ENCODE measurements at regions not wholly inside any gene's neighbourhood (a gene's known extent, or its start where the extent isn't known, plus 50 kb on each side); places are given as distances from the start of the nearest gene placed in this dataset.

DNA sequence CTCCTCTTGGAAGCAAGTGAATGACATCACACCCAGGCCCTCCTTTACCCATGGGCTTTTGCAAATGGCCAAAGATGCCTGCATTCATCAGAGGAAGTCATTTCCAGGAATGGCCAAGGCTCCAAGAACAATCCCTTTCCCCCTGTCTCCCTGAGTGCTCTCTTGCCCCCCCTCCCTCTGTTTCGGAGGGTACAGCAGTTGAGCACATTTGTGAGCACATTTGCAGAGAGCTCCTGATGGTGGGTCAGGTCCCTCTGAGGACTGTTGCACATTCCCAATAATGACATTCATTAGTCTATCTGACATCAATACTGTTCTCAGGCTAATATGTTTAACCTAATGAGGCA lies 113.4 kb downstream of the MATN1 start:
- H3K4me1 Mint-ChIP-seq (ENCODE audit: low read depth): no peaks in the 10 kb centered on the region
- no peak overlapping the region for H3K4me3 Mint-ChIP-seq
- H3K36me3 Mint-ChIP-seq (ENCODE audit: low read depth): no peaks in the 10 kb centered on the region
- DNase-seq (ENCODE audit: low spot score): no peak
- H3K27me3 Mint-ChIP-seq (ENCODE audit: low read depth): peaks cover 2% of the 10 kb centered on the region
- no peaks in the 10 kb centered on the region for H3K9me3 Mint-ChIP-seq
- H3K27ac Mint-ChIP-seq: no peak overlapping the region

DNA sequence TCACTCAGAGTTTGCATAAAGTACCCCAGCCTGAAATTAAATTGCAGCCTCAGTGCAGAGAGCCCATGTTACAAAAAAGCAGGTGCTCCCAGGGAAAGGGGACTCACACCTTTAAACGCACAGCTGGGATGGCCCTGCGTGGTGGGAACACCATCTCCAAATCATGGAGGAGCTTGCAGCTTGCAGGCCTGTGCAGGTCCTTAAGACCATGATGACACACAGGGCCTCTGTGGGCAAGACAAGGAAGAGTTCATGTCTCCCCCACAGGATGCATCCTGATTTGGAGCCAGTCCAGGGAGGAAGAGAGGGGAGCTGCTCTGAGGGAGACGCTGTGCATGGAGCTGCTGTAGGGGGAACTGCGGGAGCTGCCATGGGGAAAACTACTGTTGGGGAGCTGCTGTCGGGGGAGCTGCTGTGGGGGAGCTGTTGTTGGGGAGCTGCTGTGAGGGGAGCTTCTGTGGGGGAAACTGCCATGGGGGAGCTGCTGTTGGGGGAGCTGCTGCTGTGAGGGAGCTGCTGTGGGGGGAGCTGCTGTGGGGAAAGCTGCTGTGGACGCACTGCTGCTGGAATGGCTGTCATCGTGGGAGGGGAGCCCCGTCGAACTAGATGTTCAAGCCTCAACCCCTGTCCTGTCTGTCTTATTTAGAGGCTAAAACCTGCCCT lies 113.9 kb downstream of the MATN1 start:
- no peaks in the 10 kb centered on the region for H3K36me3 Mint-ChIP-seq (ENCODE audit: low read depth)
- H3K9me3 Mint-ChIP-seq: no peaks in the 10 kb centered on the region
- no peaks in the 10 kb centered on the region for H3K4me1 Mint-ChIP-seq (ENCODE audit: low read depth)
- DNase-seq (ENCODE audit: low spot score): no peak
- H3K27me3 Mint-ChIP-seq (ENCODE audit: low read depth): peaks cover 2% of the 10 kb centered on the region
- H3K4me3 Mint-ChIP-seq: no peak overlapping the region
- H3K27ac Mint-ChIP-seq: no peak overlapping the region

- DNase-seq (ENCODE audit: low spot score): no peak
- Mint-ChIP-seq H3K27me3 (ENCODE audit: low read depth) (peaks cover 2% of the 10 kb centered on the region), H3K9me3 (no peaks in the 10 kb centered on the region), H3K4me3 (no peak overlapping the region), H3K36me3 (ENCODE audit: low read depth) (no peaks in the 10 kb centered on the region), H3K4me1 (ENCODE audit: low read depth) (no peaks in the 10 kb centered on the region), H3K27ac (no peak overlapping the region)
Observed at GRCh38 chr1:30607723-30608122, 115.7 kb downstream of the MATN1 start.

DNA sequence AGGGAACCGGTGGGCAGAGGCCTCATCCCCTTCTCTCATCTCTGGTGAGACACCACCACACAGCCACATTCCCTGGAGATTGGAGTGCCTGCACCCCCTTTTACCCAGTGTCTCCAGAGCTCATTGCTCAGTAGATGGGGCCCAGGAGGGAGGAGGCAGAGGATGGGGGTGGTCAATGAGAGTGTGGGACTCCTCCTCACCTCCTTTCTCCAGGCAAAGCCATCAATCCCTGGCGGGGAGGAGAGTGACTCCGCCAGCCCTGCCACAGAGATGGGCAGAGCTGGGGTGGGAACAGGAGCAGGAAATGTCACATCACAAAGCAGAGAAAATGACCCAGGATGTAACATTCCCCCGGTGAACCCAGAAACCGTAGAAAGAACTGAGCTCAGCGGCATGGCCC lies 117.2 kb downstream of the MATN1 start:
- Mint-ChIP-seq H3K27me3 (ENCODE audit: low read depth) (peaks cover 2% of the 10 kb centered on the region), H3K27ac (no peak overlapping the region)

DNA sequence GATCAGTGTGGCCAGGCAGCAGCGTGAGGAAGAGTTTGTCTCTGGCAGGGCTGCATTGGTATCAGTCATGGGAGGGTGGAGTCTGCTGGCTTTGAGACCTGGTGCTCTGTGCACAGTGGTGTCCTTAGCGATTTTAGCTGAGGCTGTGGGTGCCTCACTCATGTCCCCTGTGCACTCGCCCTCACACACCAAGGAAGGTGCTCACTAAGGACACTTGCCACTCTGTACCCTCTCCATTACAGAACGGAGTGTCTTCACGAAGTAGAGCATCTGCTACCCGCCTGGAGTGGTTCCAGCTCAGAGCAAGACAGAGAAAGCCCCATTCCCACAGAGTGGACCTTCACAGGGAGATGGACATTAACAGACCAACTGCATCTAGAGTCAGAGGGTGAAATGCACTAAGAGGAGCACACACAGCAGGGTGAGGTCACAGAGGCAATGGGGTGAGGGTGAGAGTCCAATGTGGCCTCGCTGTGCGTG lies 117.9 kb downstream of the MATN1 start:
- Mint-ChIP-seq H3K36me3 (ENCODE audit: low read depth) (no peaks in the 10 kb centered on the region), H3K27me3 (ENCODE audit: low read depth) (peaks cover 2% of the 10 kb centered on the region), H3K4me1 (ENCODE audit: low read depth) (no peaks in the 10 kb centered on the region), H3K4me3 (no peak overlapping the region), H3K9me3 (no peaks in the 10 kb centered on the region), H3K27ac (no peak overlapping the region)
- no peak for DNase-seq (ENCODE audit: low spot score)

More for the DNA sequence above, 117.2 kb downstream of the MATN1 start:
- Mint-ChIP-seq H3K4me1 (ENCODE audit: low read depth) (no peaks in the 10 kb centered on the region), H3K4me3 (no peak overlapping the region), H3K9me3 (no peaks in the 10 kb centered on the region), H3K36me3 (ENCODE audit: low read depth) (no peaks in the 10 kb centered on the region)
- no peak for DNase-seq (ENCODE audit: low spot score)

DNA sequence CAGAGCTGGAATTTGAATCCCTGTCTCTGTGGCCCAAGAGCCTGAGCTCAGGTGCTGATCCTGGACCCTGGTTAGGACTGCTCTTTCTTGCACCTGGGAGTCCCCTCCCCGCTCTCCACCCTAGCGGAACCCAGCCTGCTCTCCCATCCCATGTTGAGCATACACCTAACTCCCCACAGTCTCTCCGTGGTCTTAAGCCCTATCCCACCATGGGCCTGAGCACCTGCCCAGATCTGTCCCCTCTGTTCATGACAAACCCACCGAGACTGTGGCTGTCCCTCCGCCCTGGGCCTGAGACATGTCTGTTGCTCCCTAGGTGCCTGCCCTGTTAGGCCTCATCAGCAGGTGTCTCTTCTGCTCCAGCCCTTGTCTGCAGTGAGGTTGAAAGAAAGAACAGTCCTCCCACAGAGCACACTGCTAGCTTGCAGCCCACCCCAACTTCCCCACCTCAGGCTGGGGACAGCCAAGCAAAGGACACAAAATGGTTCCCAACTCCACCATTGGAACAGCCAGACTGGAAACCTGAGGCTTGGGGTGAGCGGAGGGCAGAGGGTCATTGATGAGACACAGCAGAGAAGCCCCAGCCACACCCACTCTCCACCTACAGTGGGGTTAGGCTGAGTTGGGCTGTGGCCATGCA lies 118.5 kb downstream of the MATN1 start:
- Mint-ChIP-seq H3K4me3 (no peak overlapping the region), H3K27ac (no peak overlapping the region), H3K4me1 (ENCODE audit: low read depth) (no peaks in the 10 kb centered on the region), H3K9me3 (no peaks in the 10 kb centered on the region), H3K27me3 (ENCODE audit: low read depth) (peaks cover 2% of the 10 kb centered on the region), H3K36me3 (ENCODE audit: low read depth) (no peaks in the 10 kb centered on the region)
- no peak for DNase-seq (ENCODE audit: low spot score)

DNA sequence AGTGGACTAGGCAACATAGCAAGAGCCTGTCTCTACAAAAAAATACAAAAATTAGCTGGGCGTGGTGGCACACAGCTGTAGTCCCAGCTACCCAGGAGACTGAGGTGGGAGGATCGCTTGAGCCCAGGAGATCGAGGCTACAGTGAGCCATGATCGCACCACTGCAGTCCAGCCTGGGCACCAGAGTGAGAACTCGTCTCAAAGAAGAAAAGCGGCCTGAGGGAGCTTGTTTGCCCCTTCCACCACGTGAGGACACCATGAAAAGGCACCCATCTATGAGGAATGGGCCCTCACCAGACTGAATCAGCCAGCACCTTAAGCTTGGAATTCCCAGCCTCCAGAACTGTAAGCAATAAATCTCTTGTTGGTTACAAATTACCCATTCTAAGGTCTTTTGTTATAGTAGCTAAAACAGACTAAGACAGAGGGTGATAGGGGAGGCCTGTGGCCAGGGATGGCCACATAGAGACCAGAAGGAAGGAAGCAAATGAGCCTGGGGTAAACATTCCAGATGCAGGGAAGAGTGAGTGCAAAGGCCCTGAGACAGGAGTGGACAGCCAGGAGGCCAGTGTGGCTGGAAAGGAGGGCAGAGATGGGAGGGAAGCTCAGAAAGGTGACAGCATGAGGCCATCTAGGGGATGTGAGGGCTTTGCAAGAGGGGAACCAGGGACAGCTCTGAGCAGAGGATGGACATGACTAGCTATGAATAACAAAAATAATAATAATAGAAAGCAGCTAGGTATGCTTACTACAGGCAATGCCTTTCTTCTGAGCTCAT lies 120.1 kb downstream of the MATN1 start:
- H3K27ac Mint-ChIP-seq: no peak overlapping the region
- no peaks in the 10 kb centered on the region for H3K9me3 Mint-ChIP-seq
- H3K4me3 Mint-ChIP-seq: no peak overlapping the region
- no peaks in the 10 kb centered on the region for H3K27me3 Mint-ChIP-seq (ENCODE audit: low read depth)
- H3K36me3 Mint-ChIP-seq (ENCODE audit: low read depth): no peaks in the 10 kb centered on the region
- no peaks in the 10 kb centered on the region for H3K4me1 Mint-ChIP-seq (ENCODE audit: low read depth)
- no peak for DNase-seq (ENCODE audit: low spot score)

GRCh38 chr1:30601316-30602085 lies 121.9 kb downstream of the MATN1 start:
- Mint-ChIP-seq H3K36me3 (ENCODE audit: low read depth) (no peaks in the 10 kb centered on the region), H3K4me3 (no peak overlapping the region), H3K9me3 (no peaks in the 10 kb centered on the region), H3K27me3 (ENCODE audit: low read depth) (no peaks in the 10 kb centered on the region), H3K4me1 (ENCODE audit: low read depth) (no peaks in the 10 kb centered on the region), H3K27ac (no peak overlapping the region)
- DNase-seq (ENCODE audit: low spot score): no peak

DNA sequence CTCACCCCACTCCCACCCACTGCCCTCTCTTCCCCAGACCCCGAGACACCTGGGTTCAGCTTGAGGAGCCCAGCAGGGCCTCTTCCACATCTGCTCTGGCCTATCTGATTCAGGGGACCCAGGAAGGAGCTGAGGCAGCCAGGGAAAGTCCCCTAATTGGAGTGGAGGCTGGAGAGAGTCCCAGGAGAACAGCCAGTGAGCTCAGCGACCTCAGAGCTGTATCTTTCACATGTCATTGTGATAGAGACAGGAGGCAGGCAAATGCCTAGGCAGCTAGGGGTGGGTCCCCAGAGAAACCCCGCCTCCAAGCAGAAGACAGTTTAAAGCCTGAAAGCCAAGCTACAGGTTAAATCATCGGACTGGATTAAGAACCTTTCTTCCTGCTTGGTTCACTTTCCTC lies 122.7 kb downstream of the MATN1 start:
- H3K4me1 Mint-ChIP-seq (ENCODE audit: low read depth): no peaks in the 10 kb centered on the region
- H3K36me3 Mint-ChIP-seq (ENCODE audit: low read depth): no peaks in the 10 kb centered on the region
- no peaks in the 10 kb centered on the region for H3K27me3 Mint-ChIP-seq (ENCODE audit: low read depth)
- H3K27ac Mint-ChIP-seq: no peak overlapping the region
- no peak overlapping the region for H3K4me3 Mint-ChIP-seq
- DNase-seq (ENCODE audit: low spot score): no peak
- no peaks in the 10 kb centered on the region for H3K9me3 Mint-ChIP-seq

DNA sequence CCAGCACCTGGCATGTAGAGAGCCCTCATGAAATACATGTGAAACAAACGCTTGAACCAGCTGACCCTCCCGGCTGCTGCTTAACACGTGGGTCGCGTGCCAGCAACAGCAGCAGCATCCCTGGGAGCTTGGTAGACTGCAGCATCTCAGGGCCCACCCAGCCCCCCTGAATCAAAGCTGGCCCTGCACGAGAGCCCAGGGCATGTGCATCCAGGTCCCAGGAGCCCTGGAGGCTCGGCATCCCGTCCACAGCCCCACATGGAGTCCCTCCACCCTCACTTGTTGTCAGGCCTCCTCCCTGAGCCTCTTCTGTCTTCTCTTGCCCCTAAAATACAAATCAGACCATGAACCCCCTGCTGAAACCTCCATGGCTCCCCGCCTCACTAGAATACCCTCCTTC lies 123.1 kb downstream of the MATN1 start:
- DNase-seq (ENCODE audit: low spot score): no peak
- Mint-ChIP-seq H3K27ac (no peak overlapping the region), H3K9me3 (no peaks in the 10 kb centered on the region), H3K4me1 (ENCODE audit: low read depth) (no peaks in the 10 kb centered on the region), H3K4me3 (no peak overlapping the region), H3K36me3 (ENCODE audit: low read depth) (no peaks in the 10 kb centered on the region), H3K27me3 (ENCODE audit: low read depth) (no peaks in the 10 kb centered on the region)

DNA sequence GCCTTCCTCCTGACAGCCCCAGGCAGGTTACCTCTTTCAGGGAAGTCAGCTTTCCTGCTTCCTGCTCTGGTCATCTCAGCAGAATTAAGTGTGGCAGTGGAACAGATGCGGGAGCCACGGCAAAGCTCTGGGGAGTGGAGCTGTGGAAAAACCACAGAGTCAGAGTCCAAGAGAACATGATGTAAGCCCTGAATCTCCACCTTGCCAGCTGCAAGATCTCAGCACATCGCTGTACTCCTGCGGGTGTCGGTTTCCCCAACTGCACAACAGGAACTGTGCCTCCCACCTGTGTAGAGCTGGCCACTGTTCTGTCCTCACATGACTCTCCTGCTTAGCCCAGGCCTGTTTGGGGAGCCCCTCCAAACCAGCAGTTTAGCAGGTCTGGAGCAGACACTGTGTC lies 123.7 kb downstream of the MATN1 start:
- no peak for DNase-seq (ENCODE audit: low spot score)
- Mint-ChIP-seq H3K4me1 (ENCODE audit: low read depth) (no peaks in the 10 kb centered on the region), H3K4me3 (no peak overlapping the region), H3K27ac (no peak overlapping the region), H3K27me3 (ENCODE audit: low read depth) (peaks cover 3% of the 10 kb centered on the region), H3K9me3 (no peaks in the 10 kb centered on the region), H3K36me3 (ENCODE audit: low read depth) (no peaks in the 10 kb centered on the region)

DNA sequence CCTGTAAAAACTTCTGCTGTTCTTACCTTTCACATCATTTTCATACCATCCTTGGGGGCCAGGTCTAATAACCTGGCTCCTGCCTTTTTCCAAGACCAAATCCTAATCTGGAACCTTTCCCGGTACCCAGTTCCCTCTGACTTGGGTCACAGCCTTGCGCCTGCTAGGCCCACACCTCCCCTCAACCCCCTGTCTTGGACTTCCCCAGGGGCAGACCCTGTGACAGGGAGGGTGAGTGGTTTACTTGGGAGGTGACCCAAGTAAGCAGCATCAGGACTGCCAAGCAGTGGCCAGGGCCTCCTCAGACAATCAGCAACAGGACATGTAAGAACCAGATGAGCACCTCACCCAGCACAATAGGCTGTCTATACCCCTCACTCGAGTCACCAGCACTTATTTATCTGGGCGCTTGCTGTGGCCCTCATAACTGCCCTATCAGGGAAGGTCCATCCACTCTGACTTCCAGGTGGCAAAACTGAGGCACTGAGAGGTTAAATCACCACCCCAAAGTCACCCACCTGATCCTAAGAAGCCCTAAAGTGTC lies 124.7 kb downstream of the MATN1 start:
- Mint-ChIP-seq H3K27ac (no peak overlapping the region), H3K4me1 (ENCODE audit: low read depth) (no peaks in the 10 kb centered on the region), H3K4me3 (no peak overlapping the region), H3K27me3 (ENCODE audit: low read depth) (peaks cover 5% of the 10 kb centered on the region), H3K9me3 (no peaks in the 10 kb centered on the region), H3K36me3 (ENCODE audit: low read depth) (no peaks in the 10 kb centered on the region)
- no peak for DNase-seq (ENCODE audit: low spot score)

GRCh38 chr1:30597711-30598110 lies 125.7 kb downstream of the MATN1 start:
- Mint-ChIP-seq H3K27me3 (ENCODE audit: low read depth) (peaks cover 5% of the 10 kb centered on the region), H3K36me3 (ENCODE audit: low read depth) (no peaks in the 10 kb centered on the region), H3K4me1 (ENCODE audit: low read depth) (no peaks in the 10 kb centered on the region), H3K9me3 (no peaks in the 10 kb centered on the region), H3K27ac (no peak overlapping the region), H3K4me3 (no peak overlapping the region)
- DNase-seq (ENCODE audit: low spot score): no peak

DNA sequence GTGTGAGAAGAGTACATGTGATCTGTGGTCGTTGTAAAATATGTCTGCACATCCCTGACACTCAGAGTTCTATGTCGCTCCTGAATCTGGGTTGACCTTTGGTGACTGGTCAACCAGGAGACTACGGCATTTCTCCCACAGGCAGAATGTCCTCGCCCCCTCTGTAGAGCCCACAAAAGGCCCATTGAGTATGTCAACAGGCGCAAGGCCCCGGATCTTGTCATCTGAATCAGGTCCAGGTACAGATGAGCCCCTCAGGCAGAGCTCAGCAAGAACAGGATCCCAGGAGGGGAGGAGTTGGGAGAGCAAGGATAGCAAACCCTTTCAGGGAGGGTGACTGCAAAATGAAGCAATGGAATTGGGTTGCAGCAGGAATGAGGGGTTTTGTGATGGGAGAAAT lies 126.5 kb downstream of the MATN1 start:
- no peaks in the 10 kb centered on the region for H3K9me3 Mint-ChIP-seq
- no peaks in the 10 kb centered on the region for H3K36me3 Mint-ChIP-seq (ENCODE audit: low read depth)
- H3K4me3 Mint-ChIP-seq: no peak overlapping the region
- no peak overlapping the region for H3K27ac Mint-ChIP-seq
- no peaks in the 10 kb centered on the region for H3K4me1 Mint-ChIP-seq (ENCODE audit: low read depth)
- DNase-seq (ENCODE audit: low spot score): no peak
- H3K27me3 Mint-ChIP-seq (ENCODE audit: low read depth): peaks cover 8% of the 10 kb centered on the region
